ENCODE measurements at regions not wholly inside any gene's neighbourhood (a gene's known extent, or its start where the extent isn't known, plus 50 kb on each side); places are given as distances from the start of the nearest gene placed in this dataset.

- no peak for TF ChIP-seq CTCF (IDR thresholded peaks at IDR 0.05; ENCODE audit: control extremely low read depth in 1 of 3, insufficient read depth in 1 of 3, low read depth in 1 of 3, low read length in 3 of 3)
Observed at GRCh38 chr11:134646561-134646960, 234.5 kb upstream of the B3GAT1 start (continued).
